ENCODE measurements at regions not wholly inside any gene's neighbourhood (a gene's known extent, or its start where the extent isn't known, plus 50 kb on each side); places are given as distances from the start of the nearest gene placed in this dataset.

- Histone ChIP-seq H3K27me3 (no peaks in the 10 kb centered on the region), H3K9me3 (no peaks in the 10 kb centered on the region), H3K4me3 (no peak overlapping the region), H3K27ac (no peak overlapping the region), H3K4me1 (peaks cover 0 to 5% of the 10 kb centered on the region in 2 donors), H3K36me3 (no peaks in the 10 kb centered on the region)
- TF ChIP-seq POLR2A (IDR thresholded peaks at IDR 0.05) (no peak), CTCF (IDR thresholded peaks at IDR 0.05 in 4 of 5, conservative IDR thresholded peaks at IDR 0.05 in 1 of 5) (no peak)
- no peak for ATAC-seq
- no peak for DNase-seq
- intact Hi-C loops (cut with DNase I; ENCODE audit: low total_unique reads) = no loop called here
- in situ Hi-C loops (cut with MboI; ENCODE audit: low sequenced_read_pairs in 4 of 4) = no loop called here
Measured at GRCh38 chr3:132229641-132230040, 87.6 kb upstream of the ACP3 start.

GRCh38 chr3:132230156-132231000 is 86.8 kb upstream of the ACP3 start:
- H3K36me3 ChIP-seq = no peaks in the 10 kb centered on the region
- no peak for DNase-seq
- H3K27ac ChIP-seq = no peak overlapping the region
- H3K27me3 ChIP-seq = no peaks in the 10 kb centered on the region
- in situ Hi-C loops (cut with MboI; ENCODE audit: low sequenced_read_pairs in 4 of 4) (no loop called here), intact Hi-C loops (cut with DNase I; ENCODE audit: low total_unique reads) (no loop called here)
- TF ChIP-seq CTCF (IDR thresholded peaks at IDR 0.05 in 4 of 5, conservative IDR thresholded peaks at IDR 0.05 in 1 of 5) (no peak), POLR2A (IDR thresholded peaks at IDR 0.05) (no peak)
- no peak for ATAC-seq
- no peak overlapping the region for H3K4me3 ChIP-seq
- H3K4me1 ChIP-seq = peaks cover 0 to 5% of the 10 kb centered on the region in 2 donors
- H3K9me3 ChIP-seq = no peaks in the 10 kb centered on the region

GRCh38 chr3:132231633-132232032 is 85.6 kb upstream of the ACP3 start:
- no peak overlapping the region for H3K27ac ChIP-seq
- DNase-seq = no peak
- in situ Hi-C loops (cut with MboI; ENCODE audit: low sequenced_read_pairs in 4 of 4) = no loop called here

GRCh38 chr3:132232231-132232792 is 84.9 kb upstream of the ACP3 start:
- Histone ChIP-seq H3K27ac (no peak overlapping the region), H3K4me1 (peaks cover 0 to 5% of the 10 kb centered on the region in 2 donors), H3K27me3 (no peaks in the 10 kb centered on the region), H3K9me3 (no peaks in the 10 kb centered on the region), H3K36me3 (no peaks in the 10 kb centered on the region), H3K4me3 (no peak overlapping the region)
- TF ChIP-seq POLR2A (IDR thresholded peaks at IDR 0.05) (no peak), CTCF (IDR thresholded peaks at IDR 0.05 in 4 of 5, conservative IDR thresholded peaks at IDR 0.05 in 1 of 5) (no peak)
- in situ Hi-C loops (cut with MboI; ENCODE audit: low sequenced_read_pairs in 4 of 4) = no loop called here
- DNase-seq (no peak), ATAC-seq (no peak)
- intact Hi-C loops (cut with DNase I; ENCODE audit: low total_unique reads) = no loop called here

More at GRCh38 chr3:132231633-132232032, 85.6 kb upstream of the ACP3 start:
- H3K9me3 ChIP-seq = no peaks in the 10 kb centered on the region
- H3K4me1 ChIP-seq = peaks cover 0 to 5% of the 10 kb centered on the region in 2 donors
- TF ChIP-seq CTCF (IDR thresholded peaks at IDR 0.05 in 4 of 5, conservative IDR thresholded peaks at IDR 0.05 in 1 of 5) (no peak), POLR2A (IDR thresholded peaks at IDR 0.05) (no peak)
- H3K36me3 ChIP-seq = no peaks in the 10 kb centered on the region
- intact Hi-C loops (cut with DNase I; ENCODE audit: low total_unique reads) = no loop called here
- H3K4me3 ChIP-seq = no peak overlapping the region
- H3K27me3 ChIP-seq = no peaks in the 10 kb centered on the region
- no peak for ATAC-seq
